NK-92 (cell line): ENCODE measurements at regions not wholly inside any gene's neighbourhood (a gene's known extent, or its start where the extent isn't known, plus 50 kb on each side); places are given as distances from the start of the nearest gene placed in this dataset.
"Not testable (repeated sequence)": the region's sequence is repeated elsewhere in the genome, so short reads cannot be mapped to it uniquely, and the experiment has no call there.

Experiments
- DNase-seq: peaks from one replicate; lab custom pipeline; 2025; ENCODE audit not compliant: unreplicated experiment; lab: John Stamatoyannopoulos, UW

DNA sequence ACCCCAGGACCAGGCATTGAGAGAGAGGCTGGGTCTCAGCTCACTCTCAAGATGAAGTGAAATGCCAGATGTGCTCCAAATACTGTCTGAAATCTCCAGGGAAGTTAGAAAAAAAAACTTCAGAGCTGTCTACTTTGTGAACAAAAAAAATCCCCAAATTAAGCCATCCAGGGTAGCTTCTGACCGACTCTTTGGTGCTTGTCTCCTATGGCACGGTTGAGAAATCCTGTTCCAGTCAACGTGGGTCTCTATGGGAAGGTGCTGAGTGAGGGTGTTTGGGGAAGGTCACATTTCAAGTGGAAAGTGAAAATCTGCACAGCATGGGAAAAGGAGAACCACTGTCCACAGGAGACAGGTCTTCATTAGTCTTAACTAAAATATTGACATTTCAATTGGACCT, 322.5 kb upstream of the CFAP20DC start:
- no peak for DNase-seq

DNA sequence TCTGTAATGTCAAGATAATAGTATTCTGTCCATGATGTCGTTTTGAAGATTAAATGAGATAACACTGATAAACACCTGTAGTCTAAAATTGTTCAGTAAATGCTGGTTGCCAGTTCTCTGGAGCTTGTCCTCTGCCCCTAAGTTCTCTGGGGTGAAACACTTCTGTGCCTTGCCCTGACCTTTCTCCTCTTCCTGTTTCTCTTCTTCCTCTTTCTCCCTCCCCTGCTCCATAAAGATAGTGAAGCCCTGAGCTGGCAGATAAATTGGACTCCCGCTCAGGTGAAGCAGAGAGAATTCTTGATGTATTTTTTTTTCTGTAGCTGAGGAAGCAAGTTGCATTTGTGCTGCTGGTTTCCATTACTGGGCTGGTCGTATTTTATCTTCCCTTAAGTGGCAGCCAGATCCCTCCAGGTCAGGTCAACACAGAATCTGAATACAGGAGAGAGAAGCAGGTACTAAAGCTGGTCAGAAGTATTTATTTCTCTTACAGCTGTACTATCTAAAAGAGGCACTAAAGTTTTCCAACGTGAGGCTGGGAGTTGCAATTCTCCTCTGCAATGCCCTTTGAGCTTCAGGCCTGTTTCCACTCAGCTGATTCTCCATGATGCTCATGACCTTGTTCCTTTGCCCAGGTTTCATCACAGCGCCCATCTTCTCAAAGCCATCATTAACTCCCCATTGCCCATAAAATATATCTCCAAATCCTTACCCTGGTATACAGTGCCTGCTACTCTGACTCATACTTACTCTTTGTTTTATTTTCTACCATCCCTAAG, 319.3 kb upstream of the CFAP20DC start:
- DNase-seq = no peak

DNA sequence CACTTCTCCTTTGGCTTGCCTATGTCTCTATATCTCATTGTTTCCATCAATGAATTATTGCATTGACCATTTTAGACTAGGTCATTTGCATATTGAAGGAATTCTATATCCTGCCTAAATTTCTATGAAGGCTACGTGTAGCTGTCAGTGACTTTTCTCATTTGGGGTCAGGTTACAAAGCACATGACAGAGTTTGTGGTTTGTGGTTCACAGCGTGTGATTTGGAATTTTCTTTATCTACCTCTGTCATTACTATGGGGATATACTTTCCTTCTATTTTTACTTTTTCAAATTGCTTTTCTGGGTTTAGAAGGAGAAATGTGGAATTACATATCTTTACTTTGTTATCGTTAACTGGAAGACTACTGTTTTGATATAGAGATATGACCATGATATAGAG, 317.3 kb upstream of the CFAP20DC start:
- no peak for DNase-seq

DNA sequence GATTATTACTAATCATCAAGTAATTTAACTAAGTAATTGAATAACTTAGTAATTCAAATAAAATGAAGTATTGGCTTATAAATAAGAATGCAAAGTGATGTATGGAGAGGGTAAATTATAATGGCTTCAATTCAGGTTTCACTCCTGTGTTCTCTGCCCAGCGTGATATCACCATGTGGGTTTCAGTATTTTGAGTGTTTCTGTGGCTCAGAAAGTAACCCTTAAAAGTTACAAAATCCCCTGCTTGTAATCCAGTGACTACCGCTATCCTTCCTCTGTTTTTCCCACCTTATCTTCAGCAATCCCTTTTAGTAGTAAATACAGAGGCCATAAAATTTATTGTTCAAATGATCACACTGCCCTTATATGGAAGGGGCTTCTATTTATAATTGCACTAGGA, 316.4 kb upstream of the CFAP20DC start:
- DNase-seq = no peak

DNA sequence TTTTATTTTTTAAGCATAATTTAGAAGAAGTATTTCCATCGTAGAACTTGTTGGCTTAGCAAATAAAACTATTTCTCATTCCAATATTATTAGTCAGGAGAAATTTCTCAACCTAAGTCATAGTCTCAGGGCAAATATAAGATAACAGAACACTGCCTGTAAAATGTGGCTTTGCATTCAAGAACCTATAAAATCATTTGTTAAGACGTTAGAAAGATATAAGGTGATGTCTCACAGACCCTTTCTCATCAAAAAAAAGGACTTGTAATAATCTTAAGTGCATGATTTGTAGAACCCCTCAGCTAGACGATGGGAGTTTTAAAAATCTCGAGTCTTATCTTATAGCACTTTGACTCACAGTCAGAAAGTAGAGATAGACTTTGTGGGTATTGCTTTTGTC, 314.7 kb upstream of the CFAP20DC start:
- DNase-seq = no peak

DNA sequence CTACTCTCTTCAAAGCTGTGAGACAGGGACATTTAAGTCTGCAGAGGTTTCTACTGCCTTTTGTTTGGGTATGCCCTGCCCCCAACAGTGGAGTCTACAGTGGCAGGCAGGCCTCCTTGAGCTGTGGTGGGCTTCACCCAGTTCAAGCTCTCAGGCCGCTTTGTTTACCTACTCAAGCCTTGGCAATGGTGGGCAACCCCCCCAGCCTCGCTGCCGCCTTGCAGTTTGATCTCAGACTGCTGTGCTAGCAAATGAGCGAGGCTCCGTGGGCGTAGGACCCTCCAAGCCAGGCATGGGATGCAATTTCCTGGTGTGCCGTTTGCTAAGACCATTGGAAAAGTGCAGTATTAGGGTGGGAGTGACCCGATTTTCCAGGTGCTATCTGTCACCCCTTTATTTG, 310.5 kb upstream of the CFAP20DC start:
- DNase-seq = not testable (repeated sequence)

DNA sequence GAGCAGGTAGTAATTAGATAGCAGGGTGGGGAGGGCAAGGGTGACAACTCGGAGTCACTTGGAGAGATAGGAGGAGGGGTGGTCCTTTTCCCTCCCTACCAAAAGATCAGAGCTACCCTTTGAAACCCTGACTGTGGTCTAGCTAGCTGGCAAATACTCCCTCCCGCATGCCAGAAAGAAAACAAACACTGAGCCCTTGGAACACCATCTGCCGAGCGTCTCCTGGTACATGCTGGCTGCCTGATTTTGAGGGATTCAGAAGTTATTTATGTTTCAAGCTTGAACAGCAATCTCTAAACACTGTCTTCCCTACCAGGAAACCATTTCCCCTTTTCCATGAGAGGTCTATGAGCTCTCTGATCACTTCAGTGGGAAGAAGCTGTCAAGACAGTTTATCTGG, 291.6 kb upstream of the CFAP20DC start:
- DNase-seq = no peak

DNA sequence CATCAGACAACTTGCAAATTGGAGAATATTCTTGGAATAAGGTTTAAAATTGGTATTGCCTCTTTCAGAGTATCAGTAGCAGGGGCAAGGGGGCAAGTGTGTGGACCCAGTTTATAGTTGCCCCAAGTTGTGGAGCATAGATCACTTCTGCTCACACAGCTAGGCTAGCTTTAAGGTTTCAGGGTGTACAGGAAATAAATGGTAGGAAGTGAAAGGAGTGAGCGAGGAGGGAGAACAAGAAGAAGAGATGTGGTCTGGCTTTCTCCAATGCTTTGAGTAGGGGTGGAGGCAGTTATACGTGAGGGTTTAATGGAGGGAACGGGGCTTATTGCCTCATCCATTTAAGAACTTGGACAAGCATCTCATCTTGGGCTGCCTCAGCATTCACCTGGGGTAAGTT, 290.0 kb upstream of the CFAP20DC start:
- no peak for DNase-seq

DNA sequence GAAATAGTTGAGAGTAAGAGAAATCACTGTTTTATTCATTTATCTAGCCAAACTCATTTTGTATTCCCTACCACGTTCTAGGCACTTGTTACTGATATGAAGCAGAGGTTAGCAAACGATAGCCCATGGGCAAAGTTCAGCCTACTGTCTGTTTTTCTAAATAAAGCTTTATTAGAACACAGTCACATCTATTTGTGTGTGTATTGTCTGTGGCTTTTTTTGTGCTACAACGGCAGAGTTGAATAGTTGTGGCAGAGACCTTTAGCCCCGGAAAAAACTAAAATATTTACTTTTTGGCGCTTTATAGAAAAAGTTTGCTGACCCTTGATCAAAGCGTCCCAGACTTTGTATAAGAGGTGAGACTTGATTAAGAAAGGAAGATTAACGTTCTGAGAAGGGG, 289.1 kb upstream of the CFAP20DC start:
- DNase-seq = no peak

DNA sequence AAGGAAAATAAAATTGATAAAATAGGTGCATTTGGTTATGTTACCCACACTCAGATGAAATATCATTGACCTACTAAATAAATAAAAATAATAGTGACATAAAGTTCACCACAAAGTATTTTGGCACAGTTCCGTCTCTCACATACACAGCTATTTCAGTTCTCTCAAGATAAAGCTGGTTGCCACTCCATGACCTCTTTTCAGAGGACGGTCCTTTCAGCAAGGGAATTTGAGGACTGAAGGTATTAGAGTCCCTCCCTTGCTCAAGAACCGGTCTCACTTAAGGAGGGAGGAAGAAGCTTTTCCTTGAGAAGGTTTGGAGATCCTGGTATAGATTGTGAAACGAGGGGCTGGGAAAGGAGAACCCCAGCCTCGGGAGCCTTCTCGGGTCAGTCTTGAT, 285.5 kb upstream of the CFAP20DC start:
- DNase-seq = no peak

DNA sequence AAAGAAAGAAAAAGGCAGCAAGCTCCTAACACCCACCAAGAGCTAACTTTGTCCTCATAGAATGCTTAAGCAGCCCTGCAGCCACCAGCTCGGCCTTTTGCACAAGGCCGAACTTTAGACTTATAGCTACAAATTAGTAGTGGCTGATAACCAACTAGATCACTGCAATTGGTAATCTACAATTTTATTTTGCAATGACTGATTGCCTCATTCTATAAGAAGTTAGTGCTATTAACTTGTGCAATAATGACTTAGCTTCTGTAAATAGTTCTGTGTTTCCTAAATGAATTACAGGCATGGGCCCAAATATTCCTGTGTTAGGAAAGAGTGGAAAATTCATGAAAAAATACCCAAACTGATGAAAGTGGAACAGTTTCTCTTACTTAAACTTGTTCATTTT, 284.8 kb upstream of the CFAP20DC start:
- DNase-seq = no peak

DNA sequence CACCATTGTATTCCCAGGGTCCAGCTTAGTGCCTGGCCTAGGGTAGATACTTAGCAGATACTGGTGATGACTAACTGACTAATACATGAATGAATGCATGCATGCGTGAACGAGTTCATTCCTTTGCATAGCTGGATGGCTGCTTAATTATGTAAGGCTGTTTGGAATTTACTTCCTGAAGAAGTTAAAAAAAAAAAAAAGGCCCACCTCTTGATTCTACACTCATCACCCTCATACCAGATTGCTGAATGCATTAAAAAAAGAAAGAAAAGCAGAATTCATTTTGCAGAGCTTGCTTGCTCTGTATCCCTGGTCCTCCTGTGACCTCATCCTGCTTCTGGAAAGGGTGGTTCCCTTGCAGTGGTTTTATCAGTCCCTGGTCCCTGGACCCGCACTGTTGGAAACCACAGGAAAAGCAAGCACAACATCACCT, 277.6 kb upstream of the CFAP20DC start:
- DNase-seq = no peak

DNA sequence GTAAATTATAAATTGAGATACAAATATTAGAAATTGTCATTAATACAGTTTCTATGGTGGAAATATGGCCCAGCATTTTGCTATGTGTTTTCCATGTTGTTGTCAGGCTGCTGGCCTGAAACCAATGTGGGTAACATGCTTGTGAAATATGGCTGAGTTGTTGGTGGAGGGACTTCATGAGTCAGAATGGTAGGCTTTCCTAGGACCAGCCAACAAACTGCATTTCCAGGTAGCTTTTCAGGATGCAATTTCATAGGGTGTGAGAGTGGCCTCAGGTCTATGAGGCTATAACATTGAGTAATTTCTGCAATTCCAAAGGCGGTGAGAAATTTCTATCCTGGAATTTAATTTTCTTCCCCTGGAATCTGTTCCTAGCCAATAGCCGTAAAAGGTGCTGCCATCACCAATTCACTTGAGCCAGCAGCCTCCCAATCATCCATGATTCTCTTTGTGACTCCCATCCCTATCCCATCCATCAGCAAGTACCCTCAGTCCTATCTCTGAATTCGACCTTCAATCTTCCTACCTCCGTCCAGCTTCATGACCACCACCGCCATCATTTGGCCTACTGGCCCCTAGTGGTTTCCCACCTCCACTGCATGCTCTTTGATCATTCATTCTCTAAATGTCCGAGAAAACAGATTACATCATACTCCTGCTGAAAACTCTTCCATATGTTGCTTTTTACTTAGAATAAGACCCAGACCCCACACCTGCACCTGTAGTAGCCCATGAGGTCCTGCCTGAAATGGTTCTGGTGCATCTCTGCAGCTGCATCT, 276.6 kb upstream of the CFAP20DC start:
- no peak for DNase-seq

DNA sequence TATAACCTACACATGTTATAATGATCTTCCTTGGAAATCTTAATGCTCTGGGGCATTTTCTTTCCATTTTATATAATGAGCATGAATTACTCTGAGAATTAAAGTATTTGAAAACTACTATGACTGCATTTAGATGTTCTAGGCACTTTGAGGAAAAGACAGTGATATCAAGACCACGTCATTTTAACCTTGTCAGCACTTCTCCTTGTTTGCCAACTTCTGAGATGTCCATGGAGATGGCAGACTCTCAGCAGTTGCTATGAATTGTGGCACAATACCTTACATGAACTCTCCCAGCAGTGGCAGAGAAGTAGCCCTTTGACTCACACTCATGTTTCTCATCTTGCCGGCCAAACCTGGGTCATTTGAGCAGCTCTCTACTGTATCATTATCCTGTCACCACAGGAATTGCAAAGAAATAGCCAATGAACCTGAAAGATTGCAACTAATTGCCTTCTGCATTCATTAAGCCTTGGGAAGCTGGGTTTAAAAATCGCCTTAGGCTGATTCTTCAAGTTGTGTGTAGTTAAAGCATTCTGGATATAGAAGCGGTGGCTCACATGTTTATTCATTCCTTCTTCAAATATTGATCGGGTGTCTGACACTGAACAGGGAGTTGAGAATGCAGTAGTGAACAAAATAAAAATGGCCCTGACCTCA, 272.2 kb upstream of the CFAP20DC start:
- DNase-seq = no peak

DNA sequence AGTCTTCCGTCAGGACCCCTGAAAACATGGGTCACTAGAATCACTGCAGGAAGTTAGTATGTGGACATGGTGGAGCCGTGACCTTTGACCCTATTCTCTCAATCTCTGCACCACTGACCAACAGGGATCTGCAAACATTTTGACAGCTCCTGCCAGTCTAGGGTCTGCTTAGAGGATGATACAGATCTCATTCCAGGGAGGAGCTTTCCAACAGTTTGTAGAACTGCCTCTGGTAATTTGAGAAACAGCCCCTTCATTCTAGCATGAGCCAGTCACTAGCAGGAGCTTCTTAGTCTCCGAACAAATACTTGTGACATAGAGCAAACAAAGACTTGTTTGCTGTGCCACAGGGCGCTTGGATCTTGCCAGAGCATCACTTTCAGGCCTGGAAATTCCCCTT, 270.3 kb upstream of the CFAP20DC start:
- no peak for DNase-seq

DNA sequence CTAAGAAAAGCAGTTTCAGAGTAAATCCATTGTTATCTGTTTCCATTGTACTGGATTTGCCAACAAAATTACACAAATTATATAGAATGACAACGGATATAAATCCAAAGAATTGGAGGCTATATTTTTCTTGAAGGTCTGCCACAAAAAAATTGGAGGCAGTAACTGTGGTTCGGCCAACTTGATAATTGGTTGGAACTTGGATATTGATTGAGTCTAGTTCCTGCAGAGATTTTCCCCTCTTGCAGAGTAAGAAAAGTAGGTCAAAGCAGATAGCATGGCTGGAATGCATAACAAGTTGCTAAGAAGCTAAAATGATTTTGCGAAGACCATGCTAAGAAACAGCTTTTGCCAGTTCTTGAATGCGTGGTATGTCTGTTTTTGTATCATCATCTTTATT, 269.6 kb upstream of the CFAP20DC start:
- DNase-seq = no peak

DNA sequence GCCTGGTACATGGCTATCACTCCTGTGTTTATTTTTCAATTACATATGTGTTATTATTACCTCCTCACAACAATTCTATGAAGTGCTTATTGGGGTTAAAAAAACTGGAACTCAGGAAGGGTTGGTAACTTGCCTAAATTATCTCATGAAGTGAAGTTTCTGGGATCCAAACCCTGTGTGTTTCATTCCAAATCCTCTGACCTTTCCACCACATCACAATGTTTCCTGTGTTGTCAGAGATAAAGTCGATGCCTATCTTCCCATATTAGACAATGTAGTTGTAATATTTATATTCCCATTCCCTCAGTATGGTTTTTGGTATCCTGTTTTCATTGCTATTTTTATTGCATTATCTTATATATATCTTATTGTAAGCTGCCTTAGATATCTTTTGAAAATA, 269.1 kb upstream of the CFAP20DC start:
- no peak for DNase-seq

DNA sequence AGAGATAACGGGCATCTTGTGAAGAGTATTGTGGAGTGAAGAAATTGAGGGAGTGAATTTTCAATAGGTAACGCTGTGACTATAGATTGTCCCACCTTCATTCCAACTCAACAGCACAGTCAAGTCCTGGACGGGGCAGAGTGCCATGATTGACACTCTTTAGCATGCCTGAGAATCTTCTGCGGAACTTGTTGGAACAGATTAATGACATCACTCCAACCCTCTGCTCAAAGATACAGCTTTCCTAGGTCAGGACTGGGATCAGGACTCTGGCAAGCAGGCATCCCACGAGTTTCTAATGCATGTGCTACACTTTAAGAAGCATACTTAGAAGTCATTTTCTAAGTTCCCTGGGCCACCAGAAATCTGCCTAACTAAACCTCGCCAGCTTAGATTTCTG, 267.6 kb upstream of the CFAP20DC start:
- no peak for DNase-seq

DNA sequence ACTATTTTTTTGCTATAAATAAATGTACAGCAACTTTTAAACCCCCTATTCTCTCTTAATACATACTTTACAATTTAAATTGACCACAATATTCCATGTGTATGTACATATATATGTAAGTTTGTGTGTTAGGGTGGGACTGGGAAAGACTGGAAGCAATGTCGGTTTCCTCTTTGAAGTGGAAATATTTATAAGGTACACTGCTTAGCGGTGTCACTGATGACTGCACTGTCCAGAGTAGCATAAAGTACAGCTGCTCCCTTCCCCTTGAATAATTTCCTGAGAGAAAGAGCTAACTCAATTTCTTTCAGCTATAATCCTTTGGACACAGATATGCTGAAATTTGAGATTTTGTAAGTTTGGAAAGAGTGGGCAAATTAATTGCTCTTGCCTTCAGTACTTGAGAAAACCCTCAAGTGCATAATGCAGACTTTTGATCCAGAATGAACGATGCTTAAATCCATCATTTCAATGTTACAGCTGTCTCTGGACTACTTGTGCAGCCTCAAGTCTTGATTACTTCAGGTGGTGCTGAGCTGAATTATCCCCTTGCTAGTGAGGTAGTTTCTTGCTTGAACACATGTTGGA, 267.0 kb upstream of the CFAP20DC start:
- DNase-seq = no peak

DNA sequence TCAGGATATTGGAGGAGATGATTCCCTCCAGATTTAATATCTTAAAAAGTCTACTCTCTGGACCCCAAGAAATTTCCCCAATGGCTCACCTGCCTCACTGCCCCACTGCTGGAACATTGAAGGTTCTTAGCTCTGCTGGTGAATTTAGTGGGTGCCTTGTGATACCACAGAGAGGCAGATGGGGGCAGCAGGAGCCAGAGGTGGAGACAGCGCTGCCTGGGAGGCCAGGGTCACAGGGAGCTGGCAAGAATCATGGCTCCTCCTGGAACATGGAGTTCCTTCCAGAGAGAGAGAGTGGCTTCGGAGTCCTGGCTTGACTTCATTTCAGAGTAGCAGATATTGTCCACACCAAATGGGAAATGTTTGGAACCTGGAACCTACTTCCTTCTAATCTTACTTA, 263.5 kb upstream of the CFAP20DC start:
- no peak for DNase-seq

DNA sequence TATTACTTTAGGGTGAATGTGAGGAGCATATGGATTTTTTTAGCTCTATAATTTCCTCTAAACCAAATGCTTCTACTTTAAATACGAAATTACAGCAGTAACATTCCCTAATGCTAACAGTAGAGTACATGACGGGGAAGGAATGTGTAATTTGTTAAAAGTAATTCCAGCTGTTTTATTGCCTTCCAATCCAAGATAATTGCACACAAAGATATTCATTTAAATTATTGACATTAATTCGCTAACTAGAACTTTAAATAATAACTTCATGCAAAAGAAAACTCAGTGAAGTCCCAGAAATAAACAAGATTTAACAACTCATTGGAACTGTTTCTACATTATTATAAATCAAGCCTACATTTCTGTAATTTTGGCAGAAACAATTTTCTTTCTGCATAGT, 261.4 kb upstream of the CFAP20DC start:
- no peak for DNase-seq

DNA sequence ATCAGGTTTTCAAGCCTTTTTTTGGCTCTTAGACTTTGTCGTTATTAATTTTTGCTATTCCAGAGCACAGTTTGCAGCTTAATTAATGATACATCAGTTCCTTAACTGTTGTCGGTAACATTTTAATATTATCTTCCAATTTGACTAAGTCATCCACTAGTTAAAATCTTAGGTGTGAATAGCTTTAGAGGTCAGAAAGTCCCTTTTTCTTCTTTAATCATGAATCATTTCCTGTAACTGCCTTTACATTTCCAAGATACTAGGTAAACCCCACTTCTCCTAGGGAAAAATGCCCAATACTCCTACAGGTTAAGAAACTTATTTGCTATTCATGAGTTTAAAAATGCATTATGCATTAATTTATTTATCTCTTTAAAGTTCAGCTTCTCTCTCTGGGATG, 260.9 kb upstream of the CFAP20DC start:
- no peak for DNase-seq
